Body of pancreas (tissue), 4 donors: ENCODE measurements at regions not wholly inside any gene's neighbourhood (a gene's known extent, or its start where the extent isn't known, plus 50 kb on each side); places are given as distances from the start of the nearest gene placed in this dataset.

Source experiments
- ATAC-seq: fragments of 150-250 bp; one replicate; pipeline ENCODE4 v1.9.1; 2016
- DNase-seq, 4 donors: peaks; one replicate each; pipeline ENCODE4 v3.0.0-alpha.2; 2019
- H3K27ac ChIP-seq, 4 donors: fragments of 200-600 bp; sonication (generic); 1 replicate in 3 of 4; 2 replicates in 1 of 4; pipeline versions ENCODE4 v1.5.1 to v1.6.1; 2016 to 2019; ENCODE audit warnings: mild to moderate bottlenecking in 1 of 4, mixed read lengths in 1 of 4, moderate library complexity in 1 of 4
- H3K27me3 ChIP-seq, 2 donors: fragments of 200-600 bp; sonication (generic); one replicate each; pipeline ENCODE4 v1.6.0; 2016; ENCODE audit warnings: mild to moderate bottlenecking in 1 of 2
- H3K36me3 ChIP-seq, 2 donors: fragments of 200-600 bp; sonication (generic); replicated peaks in 1 of 2; 2 replicates each; pipeline ENCODE4 v1.5.1; 2016; ENCODE audit warnings: low read depth in 2 of 2; ENCODE audit not compliant: insufficient read depth in 1 of 2
- H3K4me1 ChIP-seq: fragments of 200-600 bp; sonication (generic); one replicate; pipeline ENCODE4 v1.6.0; 2016
- H3K4me3 ChIP-seq, 2 donors: fragments of 200-600 bp; sonication (generic); 1 replicate in 1 of 2; 2 replicates in 1 of 2; pipeline ENCODE4 v1.5.1; 2016 to 2019
- H3K9me3 ChIP-seq, 3 donors: fragments of 200-600 bp; sonication (generic); 1 replicate in 2 of 3; 2 replicates in 1 of 3; pipeline ENCODE4 v1.5.1; 2016
- CTCF ChIP-seq, 7 experiments: fragments of 450-650 bp in 4 of 7; fragments of 200-600 bp in 3 of 7; sonication (generic) in 3 of 7; IDR thresholded peaks; one replicate each; pipeline ENCODE4 v1.5.1; 2016 to 2019; ENCODE audit warnings: antibody characterized with exemption in 7 of 7
- POLR2A ChIP-seq, 3 donors: fragments of 450-650 bp; IDR thresholded peaks; one replicate each; pipeline ENCODE4 v1.6.1; 2016; ENCODE audit warnings: antibody characterized with exemption in 3 of 3, mild to moderate bottlenecking in 2 of 3
- WGBS, 2 donors: methylation state at CpG; one replicate each; pipeline ENCODE4 v1.1.5; 2017; 5-methylcytosine and 5-hydroxymethylcytosine counted together
- intact Hi-C: fragments of 100-400 bp; cut with DNase I; formaldehyde crosslinking; loops from one replicate; pipeline ENCODE4 v1.15.1; 2023

- Histone ChIP-seq H3K4me3 (no peak overlapping the region), H3K36me3 (no peaks in the 10 kb centered on the region), H3K27me3 (no peaks in the 10 kb centered on the region), H3K4me1 (no peaks in the 10 kb centered on the region), H3K27ac (no peak overlapping the region), H3K9me3 (no peaks in the 10 kb centered on the region)
- 72 to 73% methylated on average over 23 to 24 of the region's 27 CpGs for WGBS, 2 donors
- DNase-seq (no peak), ATAC-seq (no peak)
- TF ChIP-seq POLR2A (IDR thresholded peaks at IDR 0.05), result no peak
- no peak for TF ChIP-seq CTCF (IDR thresholded peaks at IDR 0.05)
- intact Hi-C loops, result no loop called here
These were observed 2276.2 kb downstream of the TP53TG3F start for GRCh38 chr16:35735403-35736251.

GRCh38 chr16:35736546-35736945 lies 2277.1 kb downstream of the TP53TG3F start:
- intact Hi-C loops, result no loop called here
- WGBS, 2 donors, result 37 to 42% methylated on average over 2 of the region's 2 CpGs
- Histone ChIP-seq H3K27me3 (no peaks in the 10 kb centered on the region), H3K36me3 (no peaks in the 10 kb centered on the region), H3K4me3 (no peak overlapping the region), H3K4me1 (no peaks in the 10 kb centered on the region), H3K27ac (no peak overlapping the region), H3K9me3 (no peaks in the 10 kb centered on the region)
- TF ChIP-seq CTCF (IDR thresholded peaks at IDR 0.05) (no peak), POLR2A (IDR thresholded peaks at IDR 0.05) (no peak)
- no peak for DNase-seq
- ATAC-seq, result no peak

DNA sequence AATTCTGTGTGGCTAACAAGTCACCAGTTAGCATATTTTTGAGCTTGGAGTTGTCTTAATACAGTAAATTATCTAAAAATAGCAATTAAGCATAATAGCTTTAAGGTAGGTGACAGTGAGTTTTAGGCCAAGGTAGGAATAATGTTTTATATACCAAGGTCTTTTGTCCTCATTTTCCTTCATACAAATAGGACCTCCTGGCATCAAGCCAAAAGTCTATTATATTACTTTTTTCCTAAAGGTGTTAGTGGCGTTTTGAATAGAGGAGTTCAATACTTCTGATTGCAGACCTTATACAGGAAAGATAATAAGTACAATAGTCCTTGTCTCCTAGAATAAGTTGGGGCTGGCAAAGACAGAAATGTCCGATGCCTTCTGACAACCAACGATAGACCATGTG lies 2277.7 kb downstream of the TP53TG3F start:
- H3K27me3 ChIP-seq, result no peaks in the 10 kb centered on the region
- WGBS, 2 donors, result 69 to 70% methylated on average over 3 of the region's 3 CpGs
- H3K9me3 ChIP-seq, result no peaks in the 10 kb centered on the region
- ATAC-seq, result no peak
- no peak for DNase-seq
- no peak overlapping the region for H3K27ac ChIP-seq
- no peaks in the 10 kb centered on the region for H3K4me1 ChIP-seq
- TF ChIP-seq POLR2A (IDR thresholded peaks at IDR 0.05), result no peak
- TF ChIP-seq CTCF (IDR thresholded peaks at IDR 0.05), result no peak
- H3K4me3 ChIP-seq, result no peak overlapping the region
- intact Hi-C loops, result no loop called here
- no peaks in the 10 kb centered on the region for H3K36me3 ChIP-seq

DNA sequence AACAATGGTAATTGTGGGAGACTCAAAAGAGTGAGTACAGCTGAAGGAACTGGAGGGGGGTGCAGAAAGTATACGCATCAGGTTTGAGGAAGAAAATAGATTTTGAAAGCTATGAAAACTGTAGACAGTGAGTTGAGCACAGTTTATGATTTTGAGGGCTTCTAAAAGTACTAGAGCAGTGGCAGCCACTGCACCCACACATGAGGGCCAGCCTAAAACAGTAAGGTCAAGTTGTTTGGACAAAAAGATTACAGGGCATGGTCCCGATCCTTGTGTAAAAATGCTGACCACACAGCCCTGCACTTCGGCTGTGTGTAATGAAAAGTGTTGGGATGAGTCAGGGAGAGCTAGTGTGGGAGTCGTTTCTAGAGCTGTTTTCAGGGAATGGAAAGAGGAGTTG lies 2282.1 kb downstream of the TP53TG3F start:
- TF ChIP-seq CTCF (IDR thresholded peaks at IDR 0.05), result no peak
- no peak for TF ChIP-seq POLR2A (IDR thresholded peaks at IDR 0.05)
- intact Hi-C loops, result no loop called here
- H3K27ac ChIP-seq, result no peak overlapping the region
- no peak for ATAC-seq
- H3K27me3 ChIP-seq, result no peaks in the 10 kb centered on the region
- WGBS, 2 donors, result 51 to 58% methylated on average over 4 of the region's 4 CpGs
- H3K4me3 ChIP-seq, result no peak overlapping the region
- H3K9me3 ChIP-seq, result no peaks in the 10 kb centered on the region
- no peak for DNase-seq
- no peaks in the 10 kb centered on the region for H3K4me1 ChIP-seq
- H3K36me3 ChIP-seq, result no peaks in the 10 kb centered on the region
